ENCODE measurements at regions not wholly inside any gene's neighbourhood (a gene's known extent, or its start where the extent isn't known, plus 50 kb on each side); places are given as distances from the start of the nearest gene placed in this dataset.

DNA sequence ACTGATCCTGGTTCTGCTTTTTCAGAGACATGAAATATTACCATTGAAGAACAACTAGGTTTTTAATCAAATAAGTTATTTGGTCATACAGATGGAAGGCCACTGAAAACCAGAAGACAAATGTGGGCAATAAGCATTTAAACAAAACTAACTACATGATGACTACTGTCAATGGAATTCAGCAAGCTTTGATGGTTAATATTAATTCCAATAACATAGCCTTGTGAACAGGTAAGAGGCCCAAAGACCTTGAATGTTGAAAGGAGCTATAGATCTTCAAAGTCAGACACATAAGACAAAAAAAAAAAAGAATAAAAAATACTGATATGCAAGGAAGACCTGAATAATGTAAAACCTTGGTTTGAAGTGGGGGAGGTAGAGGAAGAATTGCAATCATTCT is 1955.6 kb upstream of the CELF4 start:
- no peak for DNase-seq (ENCODE audit: low spot score)

DNA sequence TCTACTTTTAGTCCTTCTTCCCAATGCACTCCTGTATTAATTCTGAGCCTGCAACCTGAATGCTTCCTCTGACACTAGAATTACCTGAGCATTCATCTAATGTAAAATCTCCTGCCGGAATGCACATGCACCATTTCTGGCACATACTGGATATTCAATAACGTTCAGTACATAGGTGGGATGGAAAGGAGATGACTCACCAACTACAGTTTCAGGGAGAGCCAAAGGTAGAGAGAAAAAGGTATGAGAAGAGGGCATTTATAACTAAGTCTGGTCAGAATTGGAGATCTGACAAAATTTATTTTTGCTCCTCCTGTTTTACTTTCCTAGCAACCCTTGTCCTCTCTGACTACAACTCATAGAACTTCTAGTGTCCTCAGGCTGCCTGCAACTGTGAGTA is 1954.1 kb upstream of the CELF4 start:
- no peak for DNase-seq (ENCODE audit: low spot score)

DNA sequence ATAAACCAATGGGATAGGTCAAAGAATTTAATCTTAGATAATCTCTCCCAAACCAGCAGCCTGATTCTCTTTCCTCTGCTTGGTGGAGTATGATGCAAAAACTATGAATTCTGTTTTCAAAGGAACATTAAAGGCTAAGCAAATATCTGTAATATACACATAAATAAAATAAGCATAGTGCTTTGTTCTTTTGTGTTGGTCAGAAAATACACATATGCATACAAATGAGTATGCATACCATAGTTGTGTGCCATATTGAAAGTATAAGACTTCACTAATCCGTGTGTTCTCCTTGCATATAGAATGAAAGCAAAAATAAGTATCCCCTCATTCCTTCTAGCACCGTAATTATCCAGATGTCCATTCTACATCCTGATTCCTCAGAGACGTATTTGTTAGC is 1949.7 kb upstream of the CELF4 start:
- DNase-seq (ENCODE audit: low spot score) = no peak

DNA sequence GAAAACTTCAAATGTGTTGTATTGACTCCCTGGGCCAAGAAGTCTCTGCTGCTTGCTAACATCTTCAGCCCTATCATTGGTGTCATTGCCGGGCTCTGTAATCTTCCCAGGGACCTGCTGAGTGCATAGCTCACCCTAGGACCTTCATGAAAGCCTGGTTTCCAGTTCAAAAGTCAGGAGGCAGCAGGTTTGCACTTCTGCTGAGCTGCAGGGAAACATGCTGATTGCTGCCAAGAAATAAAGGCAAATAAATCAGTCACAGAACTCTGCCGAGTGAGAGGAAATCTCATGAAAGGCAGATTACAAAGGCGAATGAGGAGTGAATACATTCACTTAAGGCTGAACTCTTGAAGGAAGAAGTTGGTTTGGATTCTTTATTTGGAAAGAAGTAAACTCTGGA is 1947.6 kb upstream of the CELF4 start:
- no peak for DNase-seq (ENCODE audit: low spot score)

DNA sequence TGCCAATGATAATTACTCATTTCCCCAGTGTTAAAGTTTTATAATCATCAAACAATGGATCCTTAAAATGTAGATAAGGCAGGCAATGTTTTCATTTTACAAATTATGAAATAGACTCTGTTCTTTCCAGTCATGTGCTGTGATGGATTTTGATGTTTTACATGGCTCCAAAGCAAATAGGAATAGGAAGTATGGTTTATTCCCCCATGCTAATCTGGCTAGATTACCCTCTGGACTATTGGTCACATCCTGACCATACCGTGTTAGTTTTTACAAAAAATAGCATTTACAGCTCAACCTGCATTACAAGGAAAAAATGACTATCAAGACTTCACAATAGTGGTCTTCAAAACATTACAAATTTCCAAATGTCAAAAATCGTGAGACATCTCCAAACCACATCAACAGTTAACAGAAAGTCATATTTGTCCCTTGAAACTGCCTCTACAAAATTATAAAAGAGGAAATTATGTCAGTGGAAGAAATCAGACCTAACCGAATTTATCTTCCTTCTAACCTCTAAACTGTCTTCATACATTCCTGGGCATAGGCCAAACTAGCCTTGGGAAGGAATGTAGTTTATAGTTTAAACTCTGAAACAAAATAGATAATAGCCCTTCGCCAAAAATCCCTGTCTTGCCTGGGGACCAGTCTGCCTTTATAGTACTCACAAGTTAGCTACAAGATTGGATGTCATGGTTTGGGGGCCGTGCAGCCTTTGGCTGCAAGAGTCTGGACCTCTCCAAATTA is 1941.2 kb upstream of the CELF4 start:
- DNase-seq (ENCODE audit: low spot score) = no peak

DNA sequence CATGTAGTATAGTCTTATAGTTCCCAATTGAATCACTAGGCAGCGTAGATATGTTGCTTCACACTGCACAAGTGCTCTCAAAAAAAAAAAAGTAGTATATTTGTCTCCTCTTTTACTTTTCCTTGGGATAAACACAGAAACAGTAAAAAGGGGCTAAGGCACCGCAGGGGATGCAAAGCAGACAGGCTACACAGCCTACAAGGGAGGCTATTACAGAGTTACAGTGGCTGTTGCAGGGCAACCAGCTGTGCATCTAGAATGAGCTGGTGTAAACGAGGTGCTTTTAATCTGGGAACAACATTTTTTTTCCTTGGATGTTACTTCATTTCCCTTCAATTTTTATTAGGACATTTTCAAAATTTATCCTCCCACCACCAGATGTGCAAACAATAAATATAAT is 1934.7 kb upstream of the CELF4 start:
- no peak for DNase-seq (ENCODE audit: low spot score)

DNA sequence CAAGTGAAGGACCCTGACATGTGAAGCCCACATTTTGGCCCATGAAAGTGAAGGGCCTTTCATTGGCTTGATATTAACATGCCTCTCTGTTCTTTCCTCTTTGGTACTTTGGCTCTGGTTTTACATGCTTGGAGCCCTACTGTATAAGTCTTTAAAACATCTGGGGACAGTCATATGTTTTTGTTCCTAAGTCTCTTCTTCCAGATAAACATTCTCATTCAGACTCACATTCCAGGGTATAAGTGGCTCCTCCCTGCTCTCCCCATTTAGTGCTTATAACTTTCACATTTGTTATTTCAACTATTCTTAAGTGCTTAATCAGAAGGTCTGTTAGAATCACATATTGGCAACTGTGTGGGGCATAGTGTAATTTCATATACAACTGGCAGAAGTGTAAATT is 1932.2 kb upstream of the CELF4 start:
- DNase-seq (ENCODE audit: low spot score) = no peak

DNA sequence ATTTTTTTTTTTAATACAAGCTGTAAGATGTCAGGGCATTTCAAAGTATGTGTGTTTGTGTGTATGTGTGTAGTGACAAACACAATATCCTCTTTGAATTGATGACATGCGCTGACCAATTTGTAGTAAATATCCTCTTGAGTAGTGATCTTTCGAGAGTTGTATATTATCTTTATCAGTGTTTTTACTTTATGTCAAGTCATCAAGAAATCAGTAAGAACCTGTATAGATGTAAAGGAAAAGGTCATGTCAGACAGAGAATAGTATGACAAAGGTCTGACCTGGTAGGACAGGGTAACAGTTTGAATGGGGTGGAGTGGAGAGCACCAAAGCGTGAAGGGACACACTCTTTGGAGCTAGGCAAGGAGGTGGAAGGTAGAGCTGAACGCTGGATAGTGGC is 1931.4 kb upstream of the CELF4 start:
- DNase-seq (ENCODE audit: low spot score) = no peak

DNA sequence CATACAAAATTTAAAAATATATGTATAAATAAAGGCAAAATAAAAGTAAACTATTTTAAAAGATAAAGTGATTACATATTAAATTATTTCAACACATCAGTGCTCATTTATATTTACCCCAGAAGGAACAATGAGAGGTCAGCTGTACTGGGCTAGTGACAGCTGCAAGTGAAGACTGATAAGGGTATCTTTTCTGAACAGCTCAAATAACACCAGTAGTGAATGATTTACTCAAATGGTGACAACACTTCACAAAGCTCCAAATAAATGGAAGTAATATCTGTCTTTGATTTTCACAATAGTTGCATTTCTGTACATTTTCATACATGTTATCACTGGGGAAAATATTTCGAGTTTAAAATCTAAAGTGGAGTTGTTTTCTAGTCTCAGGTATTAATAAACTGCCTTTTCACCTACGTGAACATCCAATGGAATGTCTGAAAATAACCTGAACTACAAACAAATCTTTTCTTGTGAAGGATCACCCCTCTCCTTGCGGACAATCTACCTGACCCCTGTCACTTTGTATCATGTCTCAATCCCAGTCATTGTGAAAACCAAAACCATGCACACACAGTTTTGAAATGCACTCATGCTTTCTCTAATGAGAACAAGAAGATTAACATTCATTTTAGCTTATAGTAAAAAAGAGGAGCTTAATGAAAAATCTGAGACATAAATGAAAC is 1928.8 kb upstream of the CELF4 start:
- DNase-seq (ENCODE audit: low spot score) = no peak

DNA sequence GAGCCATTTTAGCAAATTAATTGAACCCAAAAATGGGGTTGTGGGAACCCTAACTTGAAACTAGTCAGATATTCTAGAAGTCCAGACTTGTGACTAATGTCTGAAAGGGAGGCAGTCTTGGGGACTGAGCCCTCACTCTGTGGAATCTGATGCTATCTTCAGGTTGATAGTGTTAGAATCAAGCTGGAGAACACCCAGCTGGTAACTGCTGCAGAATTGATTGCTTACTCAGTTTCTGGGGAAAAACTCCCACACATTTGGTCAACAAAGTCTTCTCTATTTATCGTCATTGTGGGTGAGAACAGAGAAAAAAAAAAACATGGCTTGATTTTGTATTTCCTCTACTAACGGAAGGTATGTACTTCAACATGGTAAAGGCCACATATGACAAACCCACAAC is 1925.8 kb upstream of the CELF4 start:
- DNase-seq (ENCODE audit: low spot score) = no peak

DNA sequence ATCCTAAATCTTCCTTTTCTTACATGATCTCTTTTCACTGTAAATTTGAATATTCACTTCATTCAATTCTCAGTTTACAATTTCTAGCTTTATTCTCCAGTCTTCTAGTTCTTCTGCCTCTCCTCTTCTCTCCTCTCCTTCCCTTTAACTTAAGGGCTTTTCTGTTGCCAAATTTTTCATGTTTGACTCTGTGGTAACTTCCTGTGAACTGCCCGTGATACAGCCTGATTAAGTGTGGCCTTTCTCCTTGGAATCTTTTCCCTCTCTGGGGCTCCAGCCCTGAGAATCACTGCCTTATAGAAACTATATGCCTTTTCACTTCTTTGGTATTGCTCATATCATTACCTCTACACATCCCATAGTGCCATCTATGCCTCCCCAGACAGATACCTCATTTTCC is 1923.8 kb upstream of the CELF4 start:
- no peak for DNase-seq (ENCODE audit: low spot score)

DNA sequence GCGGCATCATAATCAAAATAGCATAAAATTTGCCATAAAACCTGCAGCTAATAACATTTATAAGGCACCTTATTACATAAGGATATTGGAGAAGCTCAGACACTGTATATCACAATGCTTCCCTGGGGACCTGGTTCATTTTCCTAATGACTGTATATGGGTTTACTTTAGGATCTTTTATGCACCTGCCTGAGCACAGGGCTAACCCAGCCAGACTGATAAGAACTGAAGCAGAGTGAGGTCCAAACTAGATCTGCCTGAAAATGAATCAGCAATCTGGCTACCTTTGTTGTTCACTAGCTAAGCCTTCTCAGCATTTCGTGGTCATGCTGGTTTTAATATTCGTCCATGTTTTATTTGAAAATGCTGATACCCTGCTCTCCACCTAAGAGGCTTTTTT is 1922.3 kb upstream of the CELF4 start:
- no peak for DNase-seq (ENCODE audit: low spot score)

DNA sequence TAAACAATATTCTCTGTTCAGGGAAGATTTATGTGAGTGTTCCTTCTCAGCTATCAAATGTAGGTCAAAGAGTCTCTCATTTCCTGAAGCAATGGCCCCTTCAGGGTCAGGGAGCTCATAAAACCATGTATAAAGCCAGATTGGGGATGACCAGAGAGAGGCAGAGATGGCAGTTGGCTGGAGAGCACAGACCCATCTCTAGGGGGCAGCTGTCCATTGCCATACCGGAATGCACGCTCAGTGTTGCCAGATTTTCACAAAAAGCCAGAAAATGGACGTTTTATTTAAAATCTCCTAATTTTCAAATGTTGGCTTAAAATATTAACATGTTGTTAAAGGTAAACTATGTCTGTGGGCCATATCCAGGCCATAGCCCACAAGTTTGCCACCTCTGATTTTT is 1920.7 kb upstream of the CELF4 start:
- DNase-seq (ENCODE audit: low spot score) = no peak

DNA sequence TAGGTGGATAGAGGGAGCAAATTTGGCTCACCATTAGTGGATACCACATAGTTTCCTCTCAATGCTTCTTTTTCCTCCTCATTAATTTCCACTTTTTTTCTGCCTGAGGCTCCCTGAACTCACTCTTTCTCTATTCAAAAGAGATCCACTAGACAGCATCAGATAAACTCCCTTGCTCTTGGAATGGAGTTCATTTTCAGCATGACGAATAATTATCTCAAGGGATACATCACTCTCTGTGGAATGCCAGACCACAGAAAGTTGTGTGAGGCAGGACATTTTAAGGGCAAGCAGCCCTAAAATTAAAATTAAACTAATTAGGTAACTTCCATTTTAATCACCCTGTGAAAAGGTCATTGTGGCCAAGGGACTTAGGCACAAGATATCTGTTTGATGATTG is 1920.1 kb upstream of the CELF4 start:
- DNase-seq (ENCODE audit: low spot score) = no peak

DNA sequence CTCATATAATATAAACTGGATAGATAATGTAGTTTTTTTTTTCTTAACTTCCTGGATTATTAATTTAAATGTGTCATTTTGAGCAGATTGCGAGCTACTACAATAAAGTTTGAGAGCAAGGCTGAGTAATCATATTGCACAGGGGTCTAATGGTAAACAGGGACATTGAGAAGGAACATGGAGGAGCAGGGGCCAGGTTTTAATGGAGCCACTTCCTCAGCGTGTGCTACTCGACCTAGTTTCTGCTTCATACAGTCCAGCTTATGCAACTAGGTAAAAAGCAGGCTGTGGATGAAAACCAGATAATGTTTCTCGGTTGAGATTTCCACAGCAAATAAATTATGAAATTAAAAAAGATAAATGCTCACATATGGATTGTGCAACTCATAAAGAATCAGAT is 1915.7 kb upstream of the CELF4 start:
- no peak for DNase-seq (ENCODE audit: low spot score)

DNA sequence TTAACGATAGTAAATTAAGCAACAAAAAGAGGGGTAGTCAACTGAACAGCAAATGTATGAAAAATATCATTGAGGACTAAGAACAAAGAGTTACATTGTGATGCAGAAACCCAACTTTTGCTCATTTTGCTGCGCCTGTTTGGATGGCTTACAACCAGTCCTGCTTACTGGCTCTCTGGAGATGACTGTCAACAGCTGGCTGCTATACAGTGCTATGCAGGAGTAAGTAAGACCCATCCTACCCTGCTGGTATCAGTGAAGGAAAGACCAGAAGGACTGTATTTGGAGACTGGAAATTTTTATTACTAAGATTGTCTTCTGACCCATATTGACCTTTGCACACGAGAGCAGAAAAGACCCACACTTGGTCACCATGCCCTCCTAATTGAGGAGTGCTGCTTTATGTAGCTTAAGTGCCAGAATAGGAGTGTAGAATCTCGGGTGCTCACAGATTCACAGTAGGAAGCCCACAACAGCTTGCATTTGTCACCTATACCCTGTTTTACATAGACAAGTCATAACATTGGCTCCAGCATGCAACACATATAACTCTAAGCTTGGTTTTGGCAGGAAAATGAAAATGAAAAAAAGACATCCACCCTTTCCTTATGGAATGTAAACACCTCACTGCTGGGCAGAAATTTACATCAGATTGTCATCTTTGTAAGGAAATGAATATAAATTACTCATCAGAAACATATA is 1915.0 kb upstream of the CELF4 start:
- DNase-seq (ENCODE audit: low spot score) = no peak

DNA sequence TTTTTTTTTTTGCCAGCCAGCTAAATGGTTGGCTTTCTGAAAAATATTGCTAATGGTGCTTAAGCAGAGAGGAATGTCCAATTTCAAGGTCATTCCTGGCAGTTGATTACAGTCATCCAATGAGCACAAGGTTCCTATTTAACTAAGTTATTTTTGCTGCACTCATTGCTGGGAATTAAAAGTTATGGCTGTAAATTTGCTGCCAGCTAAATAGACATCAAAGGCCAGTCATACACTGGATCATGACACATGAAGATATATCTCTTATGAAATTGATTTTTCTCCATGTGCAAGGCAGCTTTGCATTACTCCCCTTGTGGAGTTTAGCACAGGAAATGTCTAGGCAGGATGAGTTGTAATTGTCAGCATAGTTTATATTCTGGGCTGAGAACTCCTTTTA is 1898.4 kb upstream of the CELF4 start:
- DNase-seq (ENCODE audit: low spot score) = no peak

DNA sequence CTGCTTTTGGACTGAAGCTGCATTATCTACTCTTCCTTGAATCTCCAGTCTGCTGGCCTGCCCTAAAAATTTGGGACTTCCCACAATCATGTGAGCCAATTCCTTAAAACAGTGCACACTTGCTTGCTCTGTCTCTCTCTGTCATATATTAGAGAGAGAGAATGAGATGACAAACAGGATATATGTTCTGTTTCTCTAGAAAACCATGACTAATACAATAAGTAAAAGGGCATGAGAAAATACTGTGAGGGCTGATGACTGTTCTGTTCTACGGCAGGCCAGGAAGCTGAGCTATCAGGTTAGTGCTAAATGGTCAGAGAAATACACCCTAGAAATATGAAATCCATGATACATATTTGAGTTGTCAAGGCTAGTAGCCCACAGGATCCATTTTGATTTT is 1896.8 kb upstream of the CELF4 start:
- no peak for DNase-seq (ENCODE audit: low spot score)

DNA sequence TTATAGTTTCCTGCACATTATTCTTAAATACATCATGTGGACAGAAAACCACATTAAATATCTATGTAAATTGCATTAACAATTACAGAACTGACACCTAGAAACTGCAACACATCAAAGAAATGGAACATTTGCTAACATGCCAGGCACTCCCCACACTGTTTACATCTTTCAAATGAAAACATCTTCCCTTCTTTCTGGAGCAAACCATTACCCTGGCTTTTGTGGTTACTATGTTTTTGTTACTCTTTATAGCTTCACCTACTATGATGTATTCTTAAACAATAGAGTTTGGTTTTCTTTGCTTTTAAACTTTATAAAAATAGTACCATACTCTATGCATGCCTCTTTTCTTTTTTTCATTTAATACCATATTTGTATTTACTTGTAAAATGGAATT is 1894.5 kb upstream of the CELF4 start:
- DNase-seq (ENCODE audit: low spot score) = peak; percentile 10

DNA sequence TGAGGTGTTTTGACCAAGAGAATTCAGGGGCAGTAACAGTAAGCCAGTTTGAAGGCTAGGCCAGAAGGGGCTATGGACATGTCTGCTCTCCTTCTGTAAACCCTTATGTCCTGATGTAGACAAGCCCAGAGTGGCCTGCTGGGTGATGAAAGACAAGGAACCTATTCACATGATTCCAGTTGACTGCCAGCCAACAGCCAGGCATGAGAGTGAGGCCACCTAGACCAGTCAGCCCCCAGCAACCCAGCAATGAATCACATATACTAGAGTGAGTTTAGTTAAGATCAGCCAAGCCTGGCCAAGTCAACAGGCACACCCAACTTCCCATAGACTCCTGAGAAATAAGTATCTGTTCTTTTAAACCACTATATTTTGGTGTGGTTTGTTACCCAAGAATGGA is 1889.7 kb upstream of the CELF4 start:
- peak; percentile 57 for DNase-seq (ENCODE audit: low spot score)

DNA sequence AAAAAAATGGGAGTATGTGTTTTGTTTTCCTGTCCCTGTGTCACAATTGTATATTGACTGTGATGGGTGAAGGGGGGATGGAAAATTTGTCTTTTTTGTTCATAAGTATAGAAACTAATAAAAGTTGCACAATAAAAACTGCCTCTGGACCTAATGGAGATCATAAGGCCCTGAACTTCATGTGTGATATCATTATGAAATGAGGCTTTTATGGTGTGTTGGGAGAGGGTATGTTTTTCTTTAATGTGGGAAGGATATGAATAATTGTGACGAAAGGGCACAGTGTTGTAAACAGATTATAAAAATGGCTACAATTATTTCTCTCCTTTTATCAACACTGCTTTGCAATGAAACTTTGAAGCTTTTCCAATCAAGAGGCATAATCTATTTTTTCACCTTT is 1889.3 kb upstream of the CELF4 start:
- no peak for DNase-seq (ENCODE audit: low spot score)

DNA sequence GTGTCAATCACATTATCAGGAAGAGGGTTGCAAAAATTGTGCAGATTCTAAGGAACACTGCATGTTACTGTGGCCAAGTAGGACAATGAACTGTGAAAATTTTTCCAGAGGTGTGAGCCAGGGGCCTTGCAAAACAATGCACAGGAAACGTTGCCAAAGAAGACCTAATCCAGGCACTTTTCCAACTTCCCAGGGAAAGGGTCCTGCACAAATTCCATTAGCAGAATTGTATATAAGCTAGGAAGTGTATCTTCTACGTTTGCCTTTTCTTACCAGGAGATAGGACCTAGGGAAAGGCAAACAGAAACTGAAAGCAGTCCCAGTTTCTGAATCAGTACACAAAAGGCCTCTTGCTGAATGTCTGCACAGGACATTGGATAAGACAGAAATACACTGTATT is 1888.3 kb upstream of the CELF4 start:
- peak; percentile 51 for DNase-seq (ENCODE audit: low spot score)

DNA sequence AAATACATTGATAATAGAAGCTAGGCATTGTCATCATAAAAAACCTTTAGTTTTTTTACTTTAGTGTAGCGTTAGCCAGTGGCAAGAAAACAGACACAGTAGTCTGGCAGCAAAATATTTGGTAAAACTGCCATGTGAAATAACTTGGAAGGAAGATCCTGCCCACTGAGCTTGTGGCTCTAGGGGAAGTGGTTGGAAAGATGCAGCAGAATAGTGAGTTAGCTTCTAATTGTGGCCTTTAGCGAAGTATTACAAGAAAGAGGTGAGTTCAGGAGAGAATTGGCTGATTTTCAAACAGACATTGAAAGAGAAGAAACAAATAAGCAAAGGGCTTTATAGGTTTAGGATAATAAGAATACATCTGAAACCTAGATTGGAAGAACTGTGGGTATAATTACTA is 1887.8 kb upstream of the CELF4 start:
- no peak for DNase-seq (ENCODE audit: low spot score)

Measured in H4 (cell line).